GM12878 (cell line): ENCODE measurements at regions not wholly inside any gene's neighbourhood (a gene's known extent, or its start where the extent isn't known, plus 50 kb on each side); places are given as distances from the start of the nearest gene placed in this dataset.

Source experiments
- ATAC-seq: fragments of 200-7000 bp; cut with Tn5 transposase; 3 replicates; pipeline ENCODE4 v1.9.1; 2020; ENCODE audit warnings: mild to moderate bottlenecking, moderate library complexity
- BruUV-seq: library from RNA; stranded (reverse); fragments of 400-500 nt; replicated peaks from 2 replicates; lab custom pipeline; 2021; lab: Mats Ljungman, UMichigan
- CTCF ChIA-PET: fragments of 300-600 bp; sonication (Branson Sonifier 250); formaldehyde crosslinking; extraction: SDS; loops from one replicate; lab custom pipeline; 2021; ENCODE audit warnings: inconsistent platforms; lab: Yijun Ruan, JAX
- POLR2A ChIA-PET: fragments of 350-600 bp; formaldehyde crosslinking; extraction: SDS; loops from one replicate; lab custom pipeline; 2021; ENCODE audit warnings: inconsistent platforms; lab: Charles Lee
- RAD21 ChIA-PET: fragments of 300-600 bp; sonication (Branson Sonifier 250); formaldehyde crosslinking; loops from one replicate; lab custom pipeline; 2023; ENCODE audit warnings: antibody characterized with exemption; ENCODE audit not compliant: unreplicated experiment; lab: Charles Lee
- SMC1A ChIA-PET: fragments of 300-600 bp; sonication (Branson Sonifier 250); formaldehyde crosslinking; loops from one replicate; lab custom pipeline; 2023; ENCODE audit not compliant: unreplicated experiment, uncharacterized antibody; lab: Charles Lee
- DNase-seq: peaks from one replicate; pipeline ENCODE4 v3.0.0-alpha.2; 2011; ENCODE audit warnings: low read depth, low spot score
- FAIRE-seq: peaks from 3 replicates; lab custom pipeline; 2011; peaks lifted over from hg19 to GRCh38; lab: Jason Lieb, UNC
- H2AFZ ChIP-seq: 2 replicates; pipeline ENCODE4 v1.6.0; 2011; ENCODE audit warnings: low read depth, low read length, control low read depth; ENCODE audit not compliant: control insufficient read depth
- H3K27ac ChIP-seq: 2 replicates; pipeline ENCODE4 v1.5.1; 2011; ENCODE audit warnings: control low read depth; ENCODE audit not compliant: control insufficient read depth, insufficient read depth
- H3K27me3 ChIP-seq, 2 experiments: replicated peaks in 1 of 2; 2 replicates each; pipeline versions ENCODE4 v1.6.0 to v1.6.1; 2011; ENCODE audit warnings: low read length in 1 of 2; ENCODE audit not compliant: control insufficient read depth in 2 of 2, insufficient read depth in 2 of 2
- H3K36me3 ChIP-seq, 2 experiments: 2 replicates each; pipeline ENCODE4 v1.5.1; 2011; ENCODE audit warnings: low read length in 1 of 2; ENCODE audit not compliant: control insufficient read depth in 2 of 2, insufficient read depth in 2 of 2
- H3K4me1 ChIP-seq: 2 replicates; pipeline ENCODE4 v1.6.1; 2011; ENCODE audit warnings: mild to moderate bottlenecking, low read length, moderate library complexity, mixed read lengths; ENCODE audit not compliant: control insufficient read depth, insufficient read depth
- H3K4me2 ChIP-seq: 2 replicates; pipeline ENCODE4 v1.6.0; 2011; ENCODE audit warnings: control low read depth; ENCODE audit not compliant: control insufficient read depth, insufficient read depth
- H3K4me3 ChIP-seq: fragments of 200-600 bp; sonication (generic); 2 replicates; pipeline ENCODE4 v1.5.1; 2016
- H3K79me2 ChIP-seq: 2 replicates; pipeline ENCODE4 v1.6.0; 2011; ENCODE audit warnings: low read length; ENCODE audit not compliant: control insufficient read depth, insufficient read depth
- H3K9ac ChIP-seq: 2 replicates; pipeline ENCODE4 v1.8.0; 2011; ENCODE audit warnings: low read length, control low read depth, mixed read lengths; ENCODE audit not compliant: control insufficient read depth, insufficient read depth
- H3K9me3 ChIP-seq: replicated peaks from 3 replicates; pipeline ENCODE4 v1.5.1; 2011; ENCODE audit warnings: mild to moderate bottlenecking, low read length; ENCODE audit not compliant: control insufficient read depth, insufficient read depth
- H4K20me1 ChIP-seq: 2 replicates; pipeline ENCODE4 v1.6.0; 2011; ENCODE audit not compliant: control insufficient read depth, insufficient read depth
- GATAD2B ChIP-seq: fragments of 450-650 bp; conservative IDR thresholded peaks from 2 replicates; pipeline ENCODE4 v1.6.1; 2017; ENCODE audit warnings: low read depth, mild to moderate bottlenecking, moderate library complexity
- MXI1 ChIP-seq: fragments of 150-350 bp; IDR thresholded peaks from 2 replicates; pipeline ENCODE4 v1.6.1; 2011; ENCODE audit warnings: low read depth, mild to moderate bottlenecking, inconsistent platforms, low read length, improper control_type of control experiment
- NR2F1 ChIP-seq: fragments of 450-650 bp; conservative IDR thresholded peaks from 2 replicates; pipeline ENCODE4 v1.6.1; 2017; ENCODE audit warnings: mild to moderate bottlenecking
- SIX5 ChIP-seq: IDR thresholded peaks from 2 replicates; pipeline ENCODE4 v1.6.1; 2011; ENCODE audit warnings: mild to moderate bottlenecking, low read depth, low read length, moderate library complexity; ENCODE audit not compliant: severe bottlenecking
- SUZ12 ChIP-seq: fragments of 200-600 bp; sonication (generic); IDR thresholded peaks from one replicate; pipeline ENCODE4 v1.6.1; 2018; ENCODE audit warnings: antibody characterized with exemption, mild to moderate bottlenecking; ENCODE audit not compliant: unreplicated experiment
- ZNF217 ChIP-seq: fragments of 450-650 bp; IDR thresholded peaks from 2 replicates; pipeline ENCODE4 v1.6.1; 2017; ENCODE audit warnings: antibody characterized with exemption, mild to moderate bottlenecking
- WGBS: methylation state at CpG from one replicate; pipeline ENCODE4 v1.1.6; 2016; ENCODE audit warnings: low lambda C conversion rate; ENCODE audit not compliant: insufficient replicate concordance, insufficient coverage; ENCODE audit errors: missing lambda C conversion rate; 5-methylcytosine and 5-hydroxymethylcytosine counted together
- in situ Hi-C: fragments of 300-500 bp; cut with MboI; formaldehyde crosslinking; loops from 9 replicates; pipeline ENCODE4 v1.14.3; 2018; ENCODE audit warnings: mixed read lengths
- intact Hi-C: fragments of 100-400 bp; cut with micrococcal nuclease; formaldehyde crosslinking; loops from one replicate; pipeline ENCODE4 v1.14.2; 2022; ENCODE audit not compliant: unreplicated experiment
- TF ChIP-seq, protein P1 (sequence below): IDR thresholded peaks from 2 replicates; pipeline ENCODE4 v1.6.1; 2012; ENCODE audit warnings: improper control_type of control experiment, low read depth, low read length; ENCODE audit not compliant: insufficient replicate concordance
- TF ChIP-seq, protein P2 (sequence below): fragments of 450-650 bp; IDR thresholded peaks from 2 replicates; pipeline ENCODE4 v1.6.1; 2017; ENCODE audit warnings: mild to moderate bottlenecking, moderate library complexity
- TF ChIP-seq, protein P3 (sequence below): fragments of 450-650 bp; IDR thresholded peaks from 2 replicates; pipeline ENCODE4 v1.6.1; 2018; ENCODE audit warnings: mild to moderate bottlenecking, low read depth, moderate library complexity; ENCODE audit not compliant: partially characterized antibody

DNA sequence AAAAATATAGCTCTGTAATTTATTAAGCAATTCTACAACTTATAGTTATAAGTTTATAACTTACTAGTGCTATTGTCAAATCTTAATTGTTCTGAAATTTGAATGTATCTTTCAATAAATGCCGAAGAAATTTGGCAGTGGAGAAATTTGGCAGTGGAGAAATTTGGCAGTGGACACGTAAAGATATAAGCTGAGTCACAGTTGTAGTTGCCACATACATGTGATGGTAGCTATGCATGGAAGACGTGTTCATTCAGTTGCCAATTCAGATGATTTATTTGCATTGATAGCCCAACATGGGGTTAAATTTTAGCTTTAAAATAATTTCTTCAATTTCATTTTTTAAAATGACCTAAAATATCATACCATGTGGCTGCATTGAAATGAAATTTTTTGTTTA lies 127.8 kb upstream of the NR4A3 start (continued):
- TF ChIP-seq, protein P1, sequence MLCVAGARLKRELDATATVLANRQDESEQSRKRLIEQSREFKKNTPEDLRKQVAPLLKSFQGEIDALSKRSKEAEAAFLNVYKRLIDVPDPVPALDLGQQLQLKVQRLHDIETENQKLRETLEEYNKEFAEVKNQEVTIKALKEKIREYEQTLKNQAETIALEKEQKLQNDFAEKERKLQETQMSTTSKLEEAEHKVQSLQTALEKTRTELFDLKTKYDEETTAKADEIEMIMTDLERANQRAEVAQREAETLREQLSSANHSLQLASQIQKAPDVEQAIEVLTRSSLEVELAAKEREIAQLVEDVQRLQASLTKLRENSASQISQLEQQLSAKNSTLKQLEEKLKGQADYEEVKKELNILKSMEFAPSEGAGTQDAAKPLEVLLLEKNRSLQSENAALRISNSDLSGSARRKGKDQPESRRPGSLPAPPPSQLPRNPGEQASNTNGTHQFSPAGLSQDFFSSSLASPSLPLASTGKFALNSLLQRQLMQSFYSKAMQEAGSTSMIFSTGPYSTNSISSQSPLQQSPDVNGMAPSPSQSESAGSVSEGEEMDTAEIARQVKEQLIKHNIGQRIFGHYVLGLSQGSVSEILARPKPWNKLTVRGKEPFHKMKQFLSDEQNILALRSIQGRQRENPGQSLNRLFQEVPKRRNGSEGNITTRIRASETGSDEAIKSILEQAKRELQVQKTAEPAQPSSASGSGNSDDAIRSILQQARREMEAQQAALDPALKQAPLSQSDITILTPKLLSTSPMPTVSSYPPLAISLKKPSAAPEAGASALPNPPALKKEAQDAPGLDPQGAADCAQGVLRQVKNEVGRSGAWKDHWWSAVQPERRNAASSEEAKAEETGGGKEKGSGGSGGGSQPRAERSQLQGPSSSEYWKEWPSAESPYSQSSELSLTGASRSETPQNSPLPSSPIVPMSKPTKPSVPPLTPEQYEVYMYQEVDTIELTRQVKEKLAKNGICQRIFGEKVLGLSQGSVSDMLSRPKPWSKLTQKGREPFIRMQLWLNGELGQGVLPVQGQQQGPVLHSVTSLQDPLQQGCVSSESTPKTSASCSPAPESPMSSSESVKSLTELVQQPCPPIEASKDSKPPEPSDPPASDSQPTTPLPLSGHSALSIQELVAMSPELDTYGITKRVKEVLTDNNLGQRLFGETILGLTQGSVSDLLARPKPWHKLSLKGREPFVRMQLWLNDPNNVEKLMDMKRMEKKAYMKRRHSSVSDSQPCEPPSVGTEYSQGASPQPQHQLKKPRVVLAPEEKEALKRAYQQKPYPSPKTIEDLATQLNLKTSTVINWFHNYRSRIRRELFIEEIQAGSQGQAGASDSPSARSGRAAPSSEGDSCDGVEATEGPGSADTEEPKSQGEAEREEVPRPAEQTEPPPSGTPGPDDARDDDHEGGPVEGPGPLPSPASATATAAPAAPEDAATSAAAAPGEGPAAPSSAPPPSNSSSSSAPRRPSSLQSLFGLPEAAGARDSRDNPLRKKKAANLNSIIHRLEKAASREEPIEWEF = no peak
- no peak for TF ChIP-seq SUZ12

DNA sequence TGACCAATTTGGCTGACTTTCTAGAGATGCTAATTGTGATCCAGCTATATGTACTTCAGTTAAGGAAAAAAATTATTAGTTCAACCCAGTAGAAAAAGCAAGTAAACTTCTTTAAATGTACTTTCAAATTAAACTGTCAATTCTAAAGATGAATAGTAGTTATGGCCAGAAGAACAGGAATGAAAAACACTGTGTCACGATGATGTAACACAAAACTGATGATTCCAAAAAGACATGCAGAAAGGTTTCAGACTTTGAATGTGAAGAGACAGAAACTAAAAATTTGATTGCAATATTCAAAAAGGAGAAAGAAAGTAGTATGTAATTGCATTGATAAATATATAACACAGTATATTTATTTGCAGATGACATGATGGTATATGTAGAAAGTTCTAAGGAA lies 127.3 kb upstream of the NR4A3 start:
- Histone ChIP-seq H4K20me1 (no peaks in the 10 kb centered on the region), H3K36me3 (no peaks in the 10 kb centered on the region), H3K4me2 (no peak overlapping the region), H3K27ac (no peak overlapping the region), H3K27me3 (no peaks in the 10 kb centered on the region), H3K79me2 (no peaks in the 10 kb centered on the region), H3K9me3 (no peaks in the 10 kb centered on the region), H2AFZ (no peak overlapping the region), H3K9ac (no peak overlapping the region), H3K4me1 (no peaks in the 10 kb centered on the region; the same call in 1 of the 2 replicates), H3K4me3 (no peak overlapping the region)
- CTCF ChIA-PET = interaction anchor here (0.8 to 0.9 kb wide), 2 partner anchors 16 to 392 kb away, joined by 3 to 5 read pairs; no protein-coding TSS in a partner anchor
- in situ Hi-C loops (no loop called here), intact Hi-C loops (no loop called here)
- RAD21 ChIA-PET = no interaction called here
- ATAC-seq (no peak), FAIRE-seq (peak; percentile 13), DNase-seq (no peak)
- SMC1A ChIA-PET = interaction anchor here (1.0 to 3.5 kb wide), 3 partner anchors 9 to 133 kb away, joined by 3 to 17 read pairs (median 4); no protein-coding TSS in a partner anchor
- 60% methylated on average over 1 of the region's 1 CpG for WGBS
- POLR2A ChIA-PET = no interaction called here
- no TSS peak for BruUV-seq
- TF ChIP-seq, protein P2, sequence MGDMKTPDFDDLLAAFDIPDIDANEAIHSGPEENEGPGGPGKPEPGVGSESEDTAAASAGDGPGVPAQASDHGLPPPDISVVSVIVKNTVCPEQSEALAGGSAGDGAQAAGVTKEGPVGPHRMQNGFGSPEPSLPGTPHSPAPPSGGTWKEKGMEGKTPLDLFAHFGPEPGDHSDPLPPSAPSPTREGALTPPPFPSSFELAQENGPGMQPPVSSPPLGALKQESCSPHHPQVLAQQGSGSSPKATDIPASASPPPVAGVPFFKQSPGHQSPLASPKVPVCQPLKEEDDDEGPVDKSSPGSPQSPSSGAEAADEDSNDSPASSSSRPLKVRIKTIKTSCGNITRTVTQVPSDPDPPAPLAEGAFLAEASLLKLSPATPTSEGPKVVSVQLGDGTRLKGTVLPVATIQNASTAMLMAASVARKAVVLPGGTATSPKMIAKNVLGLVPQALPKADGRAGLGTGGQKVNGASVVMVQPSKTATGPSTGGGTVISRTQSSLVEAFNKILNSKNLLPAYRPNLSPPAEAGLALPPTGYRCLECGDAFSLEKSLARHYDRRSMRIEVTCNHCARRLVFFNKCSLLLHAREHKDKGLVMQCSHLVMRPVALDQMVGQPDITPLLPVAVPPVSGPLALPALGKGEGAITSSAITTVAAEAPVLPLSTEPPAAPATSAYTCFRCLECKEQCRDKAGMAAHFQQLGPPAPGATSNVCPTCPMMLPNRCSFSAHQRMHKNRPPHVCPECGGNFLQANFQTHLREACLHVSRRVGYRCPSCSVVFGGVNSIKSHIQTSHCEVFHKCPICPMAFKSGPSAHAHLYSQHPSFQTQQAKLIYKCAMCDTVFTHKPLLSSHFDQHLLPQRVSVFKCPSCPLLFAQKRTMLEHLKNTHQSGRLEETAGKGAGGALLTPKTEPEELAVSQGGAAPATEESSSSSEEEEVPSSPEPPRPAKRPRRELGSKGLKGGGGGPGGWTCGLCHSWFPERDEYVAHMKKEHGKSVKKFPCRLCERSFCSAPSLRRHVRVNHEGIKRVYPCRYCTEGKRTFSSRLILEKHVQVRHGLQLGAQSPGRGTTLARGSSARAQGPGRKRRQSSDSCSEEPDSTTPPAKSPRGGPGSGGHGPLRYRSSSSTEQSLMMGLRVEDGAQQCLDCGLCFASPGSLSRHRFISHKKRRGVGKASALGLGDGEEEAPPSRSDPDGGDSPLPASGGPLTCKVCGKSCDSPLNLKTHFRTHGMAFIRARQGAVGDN = no peak
- TF ChIP-seq, protein P3, sequence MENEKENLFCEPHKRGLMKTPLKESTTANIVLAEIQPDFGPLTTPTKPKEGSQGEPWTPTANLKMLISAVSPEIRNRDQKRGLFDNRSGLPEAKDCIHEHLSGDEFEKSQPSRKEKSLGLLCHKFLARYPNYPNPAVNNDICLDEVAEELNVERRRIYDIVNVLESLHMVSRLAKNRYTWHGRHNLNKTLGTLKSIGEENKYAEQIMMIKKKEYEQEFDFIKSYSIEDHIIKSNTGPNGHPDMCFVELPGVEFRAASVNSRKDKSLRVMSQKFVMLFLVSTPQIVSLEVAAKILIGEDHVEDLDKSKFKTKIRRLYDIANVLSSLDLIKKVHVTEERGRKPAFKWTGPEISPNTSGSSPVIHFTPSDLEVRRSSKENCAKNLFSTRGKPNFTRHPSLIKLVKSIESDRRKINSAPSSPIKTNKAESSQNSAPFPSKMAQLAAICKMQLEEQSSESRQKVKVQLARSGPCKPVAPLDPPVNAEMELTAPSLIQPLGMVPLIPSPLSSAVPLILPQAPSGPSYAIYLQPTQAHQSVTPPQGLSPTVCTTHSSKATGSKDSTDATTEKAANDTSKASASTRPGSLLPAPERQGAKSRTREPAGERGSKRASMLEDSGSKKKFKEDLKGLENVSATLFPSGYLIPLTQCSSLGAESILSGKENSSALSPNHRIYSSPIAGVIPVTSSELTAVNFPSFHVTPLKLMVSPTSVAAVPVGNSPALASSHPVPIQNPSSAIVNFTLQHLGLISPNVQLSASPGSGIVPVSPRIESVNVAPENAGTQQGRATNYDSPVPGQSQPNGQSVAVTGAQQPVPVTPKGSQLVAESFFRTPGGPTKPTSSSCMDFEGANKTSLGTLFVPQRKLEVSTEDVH = no peak
- TF ChIP-seq SIX5 (no peak), ZNF217 (no peak), MXI1 (no peak), NR2F1 (no peak), GATAD2B (no peak)
